ENCODE measurements at regions not wholly inside any gene's neighbourhood (a gene's known extent, or its start where the extent isn't known, plus 50 kb on each side); places are given as distances from the start of the nearest gene placed in this dataset.

GRCh38 chr10:88089498-88089897 is 226.1 kb downstream of the PTEN start:
- FAIRE-seq: peak; percentile 84

GRCh38 chr10:88090568-88091214 is 227.3 kb downstream of the PTEN start:
- no peak for DNase-seq (ENCODE audit: insufficient read length, low spot score)
- FAIRE-seq: peak; percentile 72
- TF ChIP-seq POLR2A (IDR thresholded peaks at IDR 0.05; ENCODE audit: low read depth, low read length) (no peak), POU2F2 (IDR thresholded peaks at IDR 0.05; ENCODE audit: low read depth, low read length) (peak; percentile 67; the same call in 1 of the 2 replicates), SPI1 (IDR thresholded peaks at IDR 0.05; ENCODE audit: low read depth, low read length) (peak; percentile 89)

More at GRCh38 chr10:88089498-88089897, 226.1 kb downstream of the PTEN start:
- TF ChIP-seq POLR2AphosphoS5 (IDR thresholded peaks at IDR 0.05; ENCODE audit: low read depth, low read length) (no peak), TAF1 (IDR thresholded peaks at IDR 0.05; ENCODE audit: low read depth, low read length) (no peak), POU2F2 (IDR thresholded peaks at IDR 0.05; ENCODE audit: low read depth, low read length) (no peak), POLR2A (IDR thresholded peaks at IDR 0.05; ENCODE audit: low read depth, low read length) (no peak), SPI1 (IDR thresholded peaks at IDR 0.05; ENCODE audit: low read depth, low read length) (no peak), PAX5 (IDR thresholded peaks at IDR 0.05; ENCODE audit: insufficient read depth, low read length, severe bottlenecking) (no peak)
- DNase-seq (ENCODE audit: insufficient read length, low spot score): no peak

GRCh38 chr10:88091490-88092061 is 228.2 kb downstream of the PTEN start:
- FAIRE-seq: peak; percentile 100
- DNase-seq (ENCODE audit: insufficient read length, low spot score): peak; percentile 38
- TF ChIP-seq PAX5 (IDR thresholded peaks at IDR 0.05; ENCODE audit: insufficient read depth, low read length, severe bottlenecking) (peak; percentile 53), POU2F2 (IDR thresholded peaks at IDR 0.05; ENCODE audit: low read depth, low read length) (peak; percentile 82), SPI1 (IDR thresholded peaks at IDR 0.05; ENCODE audit: low read depth, low read length) (peak; percentile 72), TAF1 (IDR thresholded peaks at IDR 0.05; ENCODE audit: low read depth, low read length) (no peak)

- DNase-seq (ENCODE audit: insufficient read length, low spot score) (no peak), FAIRE-seq (peak; percentile 20)
- TF ChIP-seq PAX5 (IDR thresholded peaks at IDR 0.05; ENCODE audit: insufficient read depth, low read length, severe bottlenecking): no peak
- TF ChIP-seq POLR2AphosphoS5 (IDR thresholded peaks at IDR 0.05; ENCODE audit: low read depth, low read length): no peak
- TF ChIP-seq SPI1 (IDR thresholded peaks at IDR 0.05; ENCODE audit: low read depth, low read length): no peak
- no peak for TF ChIP-seq POLR2A (IDR thresholded peaks at IDR 0.05; ENCODE audit: low read depth, low read length)
- TF ChIP-seq POU2F2 (IDR thresholded peaks at IDR 0.05; ENCODE audit: low read depth, low read length): no peak
- TF ChIP-seq TAF1 (IDR thresholded peaks at IDR 0.05; ENCODE audit: low read depth, low read length): no peak
Measured at GRCh38 chr10:88092265-88092664, 228.8 kb downstream of the PTEN start.

- TF ChIP-seq POLR2AphosphoS5 (IDR thresholded peaks at IDR 0.05; ENCODE audit: low read depth, low read length) (no peak), PAX5 (IDR thresholded peaks at IDR 0.05; ENCODE audit: insufficient read depth, low read length, severe bottlenecking) (no peak), POU2F2 (IDR thresholded peaks at IDR 0.05; ENCODE audit: low read depth, low read length) (no peak), POLR2A (IDR thresholded peaks at IDR 0.05; ENCODE audit: low read depth, low read length) (no peak), SPI1 (IDR thresholded peaks at IDR 0.05; ENCODE audit: low read depth, low read length) (no peak)
- FAIRE-seq: peak; percentile 48
Measured at GRCh38 chr10:88092973-88093372, 229.5 kb downstream of the PTEN start.

GRCh38 chr10:88094795-88095194 is 231.4 kb downstream of the PTEN start:
- FAIRE-seq: peak; percentile 58
- no peak for DNase-seq (ENCODE audit: insufficient read length, low spot score)
- TF ChIP-seq SPI1 (IDR thresholded peaks at IDR 0.05; ENCODE audit: low read depth, low read length) (no peak), PAX5 (IDR thresholded peaks at IDR 0.05; ENCODE audit: insufficient read depth, low read length, severe bottlenecking) (no peak), POLR2AphosphoS5 (IDR thresholded peaks at IDR 0.05; ENCODE audit: low read depth, low read length) (no peak), POLR2A (IDR thresholded peaks at IDR 0.05; ENCODE audit: low read depth, low read length) (no peak), POU2F2 (IDR thresholded peaks at IDR 0.05; ENCODE audit: low read depth, low read length) (no peak), TAF1 (IDR thresholded peaks at IDR 0.05; ENCODE audit: low read depth, low read length) (no peak)

More at GRCh38 chr10:88092973-88093372, 229.5 kb downstream of the PTEN start:
- no peak for DNase-seq (ENCODE audit: insufficient read length, low spot score)

DNA sequence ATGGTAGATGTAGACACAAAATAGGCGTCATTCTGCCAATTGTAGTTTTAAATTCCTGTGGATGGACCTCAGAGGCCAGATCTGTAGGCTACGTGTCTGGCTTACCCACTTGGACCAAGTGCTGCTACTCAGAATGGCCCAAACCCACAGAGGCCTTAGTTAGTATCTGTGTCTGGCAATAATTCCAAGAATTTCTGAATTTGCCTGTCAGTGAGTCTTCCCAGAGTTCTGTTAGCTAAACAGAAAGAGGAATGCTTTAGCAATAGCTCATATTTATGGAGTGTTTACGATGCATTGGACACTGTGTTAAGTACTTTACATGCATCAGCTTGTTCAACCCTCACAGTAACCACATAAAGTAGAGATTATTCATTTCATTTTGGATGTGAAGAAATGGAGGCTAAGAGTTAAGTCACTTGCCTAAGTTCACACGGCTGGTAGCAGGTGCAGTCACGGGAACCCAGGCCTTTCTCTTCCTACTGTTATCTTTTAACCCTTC is 231.8 kb downstream of the PTEN start:
- TF ChIP-seq TAF1 (IDR thresholded peaks at IDR 0.05; ENCODE audit: low read depth, low read length) (no peak), POU2F2 (IDR thresholded peaks at IDR 0.05; ENCODE audit: low read depth, low read length) (no peak), PAX5 (IDR thresholded peaks at IDR 0.05; ENCODE audit: insufficient read depth, low read length, severe bottlenecking) (no peak), SPI1 (IDR thresholded peaks at IDR 0.05; ENCODE audit: low read depth, low read length) (no peak), POLR2A (IDR thresholded peaks at IDR 0.05; ENCODE audit: low read depth, low read length) (no peak), POLR2AphosphoS5 (IDR thresholded peaks at IDR 0.05; ENCODE audit: low read depth, low read length) (no peak)

DNA sequence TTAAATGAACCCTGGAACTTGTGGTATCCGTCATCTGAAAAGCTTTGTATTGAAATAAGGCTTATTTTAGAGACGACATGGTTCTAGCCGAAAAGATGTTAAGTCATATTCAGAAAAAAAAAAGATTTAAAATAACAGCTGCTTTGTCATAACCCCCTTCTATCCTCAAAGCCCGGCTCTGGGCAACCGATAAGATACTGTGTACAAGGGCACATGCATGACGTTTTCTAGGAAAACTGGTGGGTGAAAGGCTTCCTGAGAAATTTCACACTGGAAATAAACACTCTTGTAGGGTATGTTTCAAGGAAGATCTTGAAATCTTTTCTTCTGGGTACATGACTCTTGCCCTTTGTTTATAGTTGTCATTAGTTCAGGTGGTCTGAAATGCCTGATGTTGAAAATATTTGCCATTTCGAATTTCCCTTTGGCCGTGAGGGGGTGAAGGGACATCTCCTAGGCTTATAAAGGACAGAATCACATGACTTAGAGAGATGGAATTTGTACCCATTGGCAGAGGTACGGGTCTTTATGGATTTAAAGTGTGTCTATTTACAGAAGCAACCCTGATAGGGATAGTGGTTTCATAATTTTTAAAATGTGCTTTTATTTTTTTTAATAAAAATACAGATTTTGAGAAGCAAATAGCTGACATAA is 232.5 kb downstream of the PTEN start:
- DNase-seq (ENCODE audit: insufficient read length, low spot score) (no peak), FAIRE-seq (no peak)
- TF ChIP-seq POLR2AphosphoS5 (IDR thresholded peaks at IDR 0.05; ENCODE audit: low read depth, low read length): no peak
- no peak for TF ChIP-seq POU2F2 (IDR thresholded peaks at IDR 0.05; ENCODE audit: low read depth, low read length)
- TF ChIP-seq TAF1 (IDR thresholded peaks at IDR 0.05; ENCODE audit: low read depth, low read length): no peak
- no peak for TF ChIP-seq PAX5 (IDR thresholded peaks at IDR 0.05; ENCODE audit: insufficient read depth, low read length, severe bottlenecking)
- no peak for TF ChIP-seq SPI1 (IDR thresholded peaks at IDR 0.05; ENCODE audit: low read depth, low read length)
- TF ChIP-seq POLR2A (IDR thresholded peaks at IDR 0.05; ENCODE audit: low read depth, low read length): no peak

More for the DNA sequence above, 231.8 kb downstream of the PTEN start:
- DNase-seq (ENCODE audit: insufficient read length, low spot score): no peak
- no peak for FAIRE-seq

DNA sequence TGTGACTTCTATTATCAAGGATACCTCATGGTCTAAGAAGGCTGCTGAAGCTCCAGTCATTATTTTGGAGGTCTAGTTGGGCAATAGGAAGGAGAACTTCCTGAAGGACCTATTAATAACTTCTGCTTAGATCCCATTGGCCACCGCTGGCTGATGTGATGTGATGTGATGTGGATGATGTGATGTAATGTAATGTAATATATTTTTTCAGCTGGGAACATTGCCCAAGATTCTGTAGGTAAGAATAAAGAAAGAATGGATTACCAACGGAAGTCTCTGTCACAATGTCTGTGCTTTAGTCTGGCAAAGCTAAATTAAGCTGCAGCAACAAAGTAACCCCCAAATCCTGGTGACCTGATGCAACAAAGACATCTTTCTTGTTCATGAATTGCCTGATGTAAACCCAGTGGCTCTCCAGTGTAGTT is 233.7 kb downstream of the PTEN start:
- DNase-seq (ENCODE audit: insufficient read length, low spot score) (no peak), FAIRE-seq (no peak)
- TF ChIP-seq TAF1 (IDR thresholded peaks at IDR 0.05; ENCODE audit: low read depth, low read length) (no peak), POU2F2 (IDR thresholded peaks at IDR 0.05; ENCODE audit: low read depth, low read length) (no peak), SPI1 (IDR thresholded peaks at IDR 0.05; ENCODE audit: low read depth, low read length) (no peak), PAX5 (IDR thresholded peaks at IDR 0.05; ENCODE audit: insufficient read depth, low read length, severe bottlenecking) (no peak), POLR2A (IDR thresholded peaks at IDR 0.05; ENCODE audit: low read depth, low read length) (no peak), POLR2AphosphoS5 (IDR thresholded peaks at IDR 0.05; ENCODE audit: low read depth, low read length) (no peak)

All from GM12891 (cell line).